Adrenal gland (tissue), 5 donors: ENCODE measurements at regions not wholly inside any gene's neighbourhood (a gene's known extent, or its start where the extent isn't known, plus 50 kb on each side); places are given as distances from the start of the nearest gene placed in this dataset.

ENCODE experiments used
- POLR2A ChIP-seq, 2 donors: fragments of 450-650 bp; IDR thresholded peaks; one replicate each; pipeline ENCODE4 v1.6.1; 2017; ENCODE audit warnings: antibody characterized with exemption in 2 of 2, mild to moderate bottlenecking in 2 of 2, moderate library complexity in 1 of 2
- TF ChIP-seq, protein P1 (sequence below), 6 experiments: fragments of 450-650 bp in 4 of 6; fragments of 200-600 bp in 2 of 6; sonication (generic) in 1 of 6; IDR thresholded peaks; 1 replicate in 5 of 6; 2 replicates in 1 of 6; pipeline versions ENCODE4 v1.5.1 to v1.8.0; 2016 to 2021; ENCODE audit warnings: antibody characterized with exemption in 6 of 6, mild to moderate bottlenecking in 2 of 6, moderate library complexity in 1 of 6
- donor health status: DM: no; HTN: no; CAD: no.

DNA sequence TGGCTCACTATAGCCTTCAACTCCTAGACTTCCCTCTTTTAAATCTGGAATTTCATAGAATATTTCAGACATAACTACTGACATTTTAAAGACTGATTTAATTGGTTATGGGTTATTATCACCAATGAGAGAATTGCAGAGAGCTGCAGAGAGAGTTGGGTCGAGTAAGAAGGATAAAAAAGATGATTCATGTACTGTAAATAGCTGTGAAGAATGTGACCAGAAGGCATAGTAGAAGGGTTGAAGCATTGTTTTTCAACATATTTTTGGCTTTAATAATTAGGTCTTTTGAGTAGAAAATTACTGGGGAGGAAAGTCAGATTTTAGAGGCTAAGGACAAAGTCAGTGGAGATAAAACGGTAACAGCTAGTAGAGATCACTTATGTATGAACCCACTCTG lies 503.2 kb upstream of the SLC8A1 start:
- TF ChIP-seq, protein P1, sequence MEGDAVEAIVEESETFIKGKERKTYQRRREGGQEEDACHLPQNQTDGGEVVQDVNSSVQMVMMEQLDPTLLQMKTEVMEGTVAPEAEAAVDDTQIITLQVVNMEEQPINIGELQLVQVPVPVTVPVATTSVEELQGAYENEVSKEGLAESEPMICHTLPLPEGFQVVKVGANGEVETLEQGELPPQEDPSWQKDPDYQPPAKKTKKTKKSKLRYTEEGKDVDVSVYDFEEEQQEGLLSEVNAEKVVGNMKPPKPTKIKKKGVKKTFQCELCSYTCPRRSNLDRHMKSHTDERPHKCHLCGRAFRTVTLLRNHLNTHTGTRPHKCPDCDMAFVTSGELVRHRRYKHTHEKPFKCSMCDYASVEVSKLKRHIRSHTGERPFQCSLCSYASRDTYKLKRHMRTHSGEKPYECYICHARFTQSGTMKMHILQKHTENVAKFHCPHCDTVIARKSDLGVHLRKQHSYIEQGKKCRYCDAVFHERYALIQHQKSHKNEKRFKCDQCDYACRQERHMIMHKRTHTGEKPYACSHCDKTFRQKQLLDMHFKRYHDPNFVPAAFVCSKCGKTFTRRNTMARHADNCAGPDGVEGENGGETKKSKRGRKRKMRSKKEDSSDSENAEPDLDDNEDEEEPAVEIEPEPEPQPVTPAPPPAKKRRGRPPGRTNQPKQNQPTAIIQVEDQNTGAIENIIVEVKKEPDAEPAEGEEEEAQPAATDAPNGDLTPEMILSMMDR (IDR thresholded peaks at IDR 0.05): no peak
- no peak for TF ChIP-seq POLR2A (IDR thresholded peaks at IDR 0.05)
